Transverse colon (tissue), 4 donors: ENCODE measurements at regions not wholly inside any gene's neighbourhood (a gene's known extent, or its start where the extent isn't known, plus 50 kb on each side); places are given as distances from the start of the nearest gene placed in this dataset.

ENCODE experiments used
- DNase-seq: peaks from one replicate; pipeline ENCODE4 v3.0.0-alpha.2; 2019
- H3K27ac ChIP-seq, 4 donors: fragments of 200-600 bp; sonication (generic); 2 replicates each; pipeline ENCODE4 v1.5.1; 2016 to 2018; ENCODE audit warnings: inconsistent platforms in 4 of 4
- H3K27me3 ChIP-seq: fragments of 200-600 bp; sonication (generic); 2 replicates; pipeline ENCODE4 v1.5.1; 2017; ENCODE audit warnings: inconsistent platforms
- H3K36me3 ChIP-seq, 4 donors: fragments of 200-600 bp; sonication (generic); 2 replicates each; pipeline ENCODE4 v1.5.1; 2017 to 2019; ENCODE audit warnings: inconsistent platforms in 4 of 4
- H3K4me1 ChIP-seq, 4 donors: fragments of 200-600 bp; sonication (generic); 2 replicates each; pipeline ENCODE4 v1.5.1; 2017 to 2020; ENCODE audit warnings: inconsistent platforms in 4 of 4
- H3K4me3 ChIP-seq, 4 donors: fragments of 200-600 bp; sonication (generic); 1 replicate in 1 of 4; 2 replicates in 3 of 4; pipeline versions ENCODE4 v1.5.1 to v1.6.1; 2017 to 2019; ENCODE audit warnings: inconsistent platforms in 4 of 4
- H3K9me3 ChIP-seq, 2 donors: fragments of 200-600 bp; sonication (generic); 2 replicates each; pipeline ENCODE4 v1.5.1; 2017 to 2019; ENCODE audit warnings: inconsistent platforms in 2 of 2
- CTCF ChIP-seq, 5 experiments: fragments of 200-600 bp in 3 of 5; fragments of 450-650 bp in 2 of 5; sonication (generic) in 3 of 5; IDR thresholded peaks; 1 replicate in 2 of 5; 2 replicates in 3 of 5; pipeline ENCODE4 v1.5.1; 2016 to 2017; ENCODE audit warnings: antibody characterized with exemption in 5 of 5, inconsistent platforms in 3 of 5, mild to moderate bottlenecking in 2 of 5, moderate library complexity in 1 of 5
- EP300 ChIP-seq: sonication (generic); formaldehyde crosslinking; IDR thresholded peaks from one replicate; pipeline ENCODE4 v1.6.1; 2017; ENCODE audit warnings: antibody characterized with exemption, low read depth
- POLR2A ChIP-seq: fragments of 450-650 bp; IDR thresholded peaks from one replicate; pipeline ENCODE4 v1.6.1; 2016; ENCODE audit warnings: antibody characterized with exemption, mild to moderate bottlenecking, moderate library complexity
- POLR2AphosphoS5 ChIP-seq, 3 donors: sonication (generic); formaldehyde crosslinking; IDR thresholded peaks; one replicate each; pipeline ENCODE4 v1.6.1; 2016; ENCODE audit warnings: antibody characterized with exemption in 3 of 3
- WGBS, 2 donors: methylation state at CpG; one replicate each; pipeline ENCODE4 v1.1.5; 2018; ENCODE audit warnings: low coverage in 1 of 2; 5-methylcytosine and 5-hydroxymethylcytosine counted together
- in situ Hi-C, 4 donors: fragments of 200-750 bp; cut with MboI; loops; one replicate each; pipeline versions ENCODE4 v1.15.0 to v1.15.1; 2017; ENCODE audit warnings: low sequenced_read_pairs in 3 of 4, low pct_ligation_motif_present in 1 of 4, low pct_unique_long_range_greater_than_20kb in 1 of 4
- intact Hi-C: fragments of 100-400 bp; cut with DNase I; formaldehyde crosslinking; loops from one replicate; pipeline ENCODE4 v1.15.1; 2023; ENCODE audit warnings: low total_unique reads

- no peak for TF ChIP-seq EP300
- no peak for TF ChIP-seq CTCF (IDR thresholded peaks at IDR 0.05)
- no peak for TF ChIP-seq POLR2A
- 75 to 91% methylated on average over 7 to 9 of the region's 9 CpGs for WGBS, 2 donors
- intact Hi-C loops: no loop called here
- Histone ChIP-seq H3K27ac (no peak overlapping the region), H3K4me1 (no peaks in the 10 kb centered on the region), H3K27me3 (no peaks in the 10 kb centered on the region), H3K4me3 (no peak overlapping the region), H3K9me3 (no peaks in the 10 kb centered on the region), H3K36me3 (no peaks in the 10 kb centered on the region)
- no peak for DNase-seq
- in situ Hi-C loops: no loop called here
These were observed 339.6 kb downstream of the CYRIA start for GRCh38 chr2:16325976-16326510.

GRCh38 chr2:16325016-16325975 lies 340.3 kb downstream of the CYRIA start:
- no peaks in the 10 kb centered on the region for H3K9me3 ChIP-seq
- DNase-seq: no peak
- H3K27me3 ChIP-seq: no peaks in the 10 kb centered on the region
- no peak for TF ChIP-seq CTCF (IDR thresholded peaks at IDR 0.05)
- no peak for TF ChIP-seq POLR2A
- no peak for TF ChIP-seq POLR2AphosphoS5 (IDR thresholded peaks at IDR 0.05)
- TF ChIP-seq EP300: no peak
- in situ Hi-C loops: no loop called here
- H3K36me3 ChIP-seq: no peaks in the 10 kb centered on the region
- intact Hi-C loops: no loop called here
- no peaks in the 10 kb centered on the region for H3K4me1 ChIP-seq
- WGBS, 2 donors: 73 to 91% methylated on average over 4 to 14 of the region's 14 CpGs
- no peak overlapping the region for H3K4me3 ChIP-seq
- no peak overlapping the region for H3K27ac ChIP-seq

GRCh38 chr2:16324544-16324937 lies 341.1 kb downstream of the CYRIA start:
- no peak for TF ChIP-seq POLR2AphosphoS5 (IDR thresholded peaks at IDR 0.05)
- no peaks in the 10 kb centered on the region for H3K4me1 ChIP-seq
- H3K9me3 ChIP-seq: no peaks in the 10 kb centered on the region
- in situ Hi-C loops (no loop called here), intact Hi-C loops (no loop called here)
- H3K27ac ChIP-seq: no peak overlapping the region
- no peak overlapping the region for H3K4me3 ChIP-seq
- no peaks in the 10 kb centered on the region for H3K27me3 ChIP-seq
- no peak for DNase-seq
- no peaks in the 10 kb centered on the region for H3K36me3 ChIP-seq

GRCh38 chr2:16323551-16324543 lies 341.8 kb downstream of the CYRIA start:
- no peaks in the 10 kb centered on the region for H3K9me3 ChIP-seq
- H3K27me3 ChIP-seq: no peaks in the 10 kb centered on the region
- in situ Hi-C loops: no loop called here
- H3K36me3 ChIP-seq: no peaks in the 10 kb centered on the region
- no peak overlapping the region for H3K27ac ChIP-seq
- intact Hi-C loops: no loop called here
- H3K4me3 ChIP-seq: no peak overlapping the region
- no peaks in the 10 kb centered on the region for H3K4me1 ChIP-seq
- TF ChIP-seq POLR2AphosphoS5 (IDR thresholded peaks at IDR 0.05) (no peak), POLR2A (no peak), CTCF (IDR thresholded peaks at IDR 0.05) (no peak), EP300 (no peak)
- WGBS, 2 donors: 84 to 94% methylated on average over 2 to 9 of the region's 9 CpGs
- no peak for DNase-seq
